Tibial artery (tissue), 4 donors: ENCODE measurements at regions not wholly inside any gene's neighbourhood (a gene's known extent, or its start where the extent isn't known, plus 50 kb on each side); places are given as distances from the start of the nearest gene placed in this dataset.

ENCODE experiments used
- DNase-seq, 2 donors: peaks; one replicate each; pipeline ENCODE4 v3.0.0-alpha.2; 2019
- H3K27ac ChIP-seq, 2 donors: fragments of 200-600 bp; sonication (generic) in 1 of 2; 1 replicate in 1 of 2; 2 replicates in 1 of 2; pipeline ENCODE4 v1.5.1; 2018 to 2019; ENCODE audit warnings: mild to moderate bottlenecking in 1 of 2
- H3K27me3 ChIP-seq, 2 donors: fragments of 200-600 bp; sonication (generic) in 1 of 2; one replicate each; pipeline versions ENCODE4 v1.5.1 to v1.6.0; 2016 to 2019
- H3K36me3 ChIP-seq, 3 donors: fragments of 200-600 bp; sonication (generic) in 2 of 3; one replicate each; pipeline ENCODE4 v1.5.1; 2016 to 2019; ENCODE audit warnings: mild to moderate bottlenecking in 2 of 3
- H3K4me1 ChIP-seq, 4 donors: fragments of 200-600 bp; sonication (generic) in 2 of 4; 1 replicate in 3 of 4; 2 replicates in 1 of 4; pipeline ENCODE4 v1.5.1; 2016 to 2019
- H3K4me3 ChIP-seq, 2 donors: fragments of 200-600 bp; sonication (generic) in 1 of 2; 1 replicate in 1 of 2; 2 replicates in 1 of 2; pipeline ENCODE4 v1.5.1; 2018 to 2019; ENCODE audit warnings: mild to moderate bottlenecking in 2 of 2
- H3K9me3 ChIP-seq, 3 donors: fragments of 200-600 bp; sonication (generic) in 1 of 3; one replicate each; pipeline ENCODE4 v1.5.1; 2016 to 2019
- CTCF ChIP-seq, 2 experiments: fragments of 200-600 bp in 1 of 2; fragments of 450-650 bp in 1 of 2; IDR thresholded peaks; one replicate each; pipeline ENCODE4 v1.5.1; 2017 to 2019; ENCODE audit warnings: antibody characterized with exemption in 2 of 2, mild to moderate bottlenecking in 1 of 2, moderate library complexity in 1 of 2
- intact Hi-C: fragments of 100-400 bp; cut with DNase I; formaldehyde crosslinking; loops from one replicate; pipeline ENCODE4 v1.15.0; 2023; ENCODE audit warnings: low total_unique reads

- no peaks in the 10 kb centered on the region for H3K27me3 ChIP-seq
- H3K36me3 ChIP-seq, result no peaks in the 10 kb centered on the region
- no peak for TF ChIP-seq CTCF (IDR thresholded peaks at IDR 0.05)
- intact Hi-C loops, result no loop called here
- no peak for DNase-seq
- H3K27ac ChIP-seq, result no peak overlapping the region
- no peaks in the 10 kb centered on the region for H3K9me3 ChIP-seq
- H3K4me1 ChIP-seq, result no peaks in the 10 kb centered on the region
- H3K4me3 ChIP-seq, result no peak overlapping the region
Measured at GRCh38 chr16:26791169-26791568, 275.6 kb upstream of the C16orf82 start.

DNA sequence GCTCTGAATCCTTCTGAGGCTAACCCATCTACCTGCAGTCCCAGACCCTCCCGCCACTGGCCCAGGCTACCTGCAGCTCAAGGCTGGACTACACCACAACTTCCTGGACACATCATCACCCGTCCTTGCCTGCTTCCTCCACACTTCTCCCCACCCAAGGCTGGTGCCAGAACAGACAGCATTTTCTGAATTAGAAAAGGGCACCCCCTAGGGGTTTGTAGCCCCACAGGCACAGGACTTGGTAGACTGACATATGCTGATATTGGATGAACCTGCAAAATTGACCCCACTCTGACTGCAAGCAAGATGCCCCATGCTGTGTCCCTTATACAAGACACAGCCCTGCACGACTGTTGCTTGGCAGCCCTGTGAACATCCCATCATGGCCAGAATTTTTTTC, 271.5 kb upstream of the C16orf82 start:
- Histone ChIP-seq H3K9me3 (no peaks in the 10 kb centered on the region), H3K4me3 (no peak overlapping the region), H3K36me3 (no peaks in the 10 kb centered on the region), H3K4me1 (no peaks in the 10 kb centered on the region), H3K27ac (no peak overlapping the region), H3K27me3 (no peaks in the 10 kb centered on the region)
- no peak for DNase-seq
- TF ChIP-seq CTCF (IDR thresholded peaks at IDR 0.05), result no peak
- intact Hi-C loops, result no loop called here

DNA sequence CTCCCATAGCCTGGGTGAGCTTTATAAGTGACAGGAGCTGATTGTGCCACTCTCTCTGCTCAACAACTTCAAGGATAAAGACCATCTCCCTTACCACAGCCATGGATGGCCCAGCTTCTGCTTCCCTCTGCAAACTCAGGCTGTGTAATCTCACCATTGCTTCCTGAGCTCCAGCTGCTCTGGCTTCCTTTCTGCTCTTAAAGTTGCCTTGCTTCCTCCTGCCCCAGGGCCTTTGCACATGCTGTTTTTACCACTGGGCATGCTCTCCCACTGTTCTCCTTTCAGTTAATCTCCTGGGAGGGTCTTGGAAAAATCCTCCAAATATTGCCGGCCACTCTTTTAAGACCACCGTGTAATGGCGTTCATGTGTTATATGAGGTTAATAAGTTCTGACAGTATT, 265.1 kb upstream of the C16orf82 start:
- Histone ChIP-seq H3K27ac (no peak overlapping the region), H3K9me3 (no peaks in the 10 kb centered on the region), H3K27me3 (no peaks in the 10 kb centered on the region), H3K4me3 (no peak overlapping the region), H3K4me1 (no peaks in the 10 kb centered on the region), H3K36me3 (no peaks in the 10 kb centered on the region)
- no peak for TF ChIP-seq CTCF (IDR thresholded peaks at IDR 0.05)
- no peak for DNase-seq
- intact Hi-C loops, result no loop called here

DNA sequence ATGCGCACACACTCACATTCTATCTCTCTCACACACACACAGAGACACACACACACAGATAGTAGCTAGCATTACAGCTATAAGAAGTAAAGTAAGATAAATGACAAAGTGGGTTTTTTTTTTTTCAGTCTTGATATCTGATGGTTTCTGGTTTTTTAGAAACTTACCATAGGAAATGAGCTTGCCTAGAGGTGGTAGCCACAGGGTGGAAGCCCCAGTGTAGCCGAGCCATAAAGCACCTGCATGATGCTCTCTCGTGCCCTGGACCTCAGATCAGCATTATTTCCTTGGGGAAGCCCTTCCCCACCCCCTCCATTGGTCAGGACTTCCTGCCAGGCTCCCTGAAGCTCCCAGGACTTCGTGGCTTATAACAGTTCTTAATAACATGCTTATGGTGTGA, 264.3 kb upstream of the C16orf82 start:
- Histone ChIP-seq H3K36me3 (no peaks in the 10 kb centered on the region), H3K9me3 (no peaks in the 10 kb centered on the region), H3K4me3 (no peak overlapping the region), H3K4me1 (no peaks in the 10 kb centered on the region), H3K27ac (no peak overlapping the region), H3K27me3 (no peaks in the 10 kb centered on the region)
- no peak for DNase-seq
- TF ChIP-seq CTCF (IDR thresholded peaks at IDR 0.05), result no peak
- intact Hi-C loops, result no loop called here

- intact Hi-C loops, result no loop called here
- H3K4me3 ChIP-seq, result no peak overlapping the region
Measured at GRCh38 chr16:26802965-26803364, 263.8 kb upstream of the C16orf82 start.

More at GRCh38 chr16:26802965-26803364, 263.8 kb upstream of the C16orf82 start:
- H3K36me3 ChIP-seq, result no peaks in the 10 kb centered on the region
- H3K9me3 ChIP-seq, result no peaks in the 10 kb centered on the region
- H3K27ac ChIP-seq, result no peak overlapping the region
- no peak for DNase-seq
- H3K27me3 ChIP-seq, result no peaks in the 10 kb centered on the region
- no peak for TF ChIP-seq CTCF (IDR thresholded peaks at IDR 0.05)
- no peaks in the 10 kb centered on the region for H3K4me1 ChIP-seq
